B cell (primary cell): ENCODE measurements at regions not wholly inside any gene's neighbourhood (a gene's known extent, or its start where the extent isn't known, plus 50 kb on each side); places are given as distances from the start of the nearest gene placed in this dataset.

Source experiments
- ATAC-seq: fragments of 200-7000 bp; cut with Tn5 transposase; one replicate; pipeline ENCODE4 v1.10.0; 2021; ENCODE audit warnings: low read depth, mild to moderate bottlenecking, moderate number of reproducible peaks, moderate library complexity
- CTCF ChIA-PET: fragments of 350-600 bp; sonication (Branson Sonifier 250); formaldehyde crosslinking; loops from one replicate; lab custom pipeline; 2021; ENCODE audit warnings: antibody characterized with exemption, inconsistent platforms; lab: Charles Lee
- POLR2A ChIA-PET: fragments of 350-600 bp; sonication (Branson Sonifier 250); formaldehyde crosslinking; loops from one replicate; lab custom pipeline; 2021; ENCODE audit warnings: antibody characterized with exemption; lab: Charles Lee
- DNase-seq: peaks from one replicate; pipeline ENCODE4 v3.0.0; 2013
- H2AFZ ChIP-seq: 2 replicates; pipeline ENCODE4 v1.6.1; 2012; ENCODE audit warnings: mild to moderate bottlenecking, low read depth, low read length; ENCODE audit not compliant: insufficient read depth, poor library complexity, severe bottlenecking
- H3K27ac ChIP-seq, 2 donors: 1 replicate in 1 of 2; 2 replicates in 1 of 2; pipeline ENCODE4 v1.5.1; 2012 to 2013; ENCODE audit warnings: low read length in 2 of 2, mild to moderate bottlenecking in 2 of 2, moderate library complexity in 1 of 2
- H3K27me3 ChIP-seq, 4 experiments: fragments of 200-600 bp in 1 of 4; sonication (generic) in 1 of 4; replicated peaks in 1 of 4; 1 replicate in 2 of 4; 2 replicates in 2 of 4; pipeline versions ENCODE4 v1.6.1 to v1.7.0; 2013 to 2016; ENCODE audit warnings: low read length in 3 of 4, mild to moderate bottlenecking in 2 of 4, mixed read lengths in 1 of 4, moderate library complexity in 1 of 4; ENCODE audit not compliant: insufficient read depth in 4 of 4, control insufficient read depth in 3 of 4; ENCODE audit errors: control extremely low read depth in 1 of 4
- H3K36me3 ChIP-seq, 2 experiments: replicated peaks in 1 of 2; 1 replicate in 1 of 2; 2 replicates in 1 of 2; pipeline versions ENCODE4 v1.6.1 to v1.7.1; 2013; ENCODE audit warnings: low read length in 1 of 2; ENCODE audit not compliant: insufficient read depth in 2 of 2, control insufficient read depth in 1 of 2; ENCODE audit errors: control extremely low read depth in 1 of 2, extremely low read depth in 1 of 2
- H3K4me1 ChIP-seq, 2 donors: fragments of 200-600 bp in 1 of 2; sonication (generic) in 1 of 2; 1 replicate in 1 of 2; 2 replicates in 1 of 2; pipeline versions ENCODE4 v1.5.1 to v1.6.1; 2013 to 2017; ENCODE audit warnings: low read length in 2 of 2; ENCODE audit not compliant: control insufficient read depth in 2 of 2, insufficient read depth in 2 of 2
- H3K4me2 ChIP-seq: replicated peaks from 2 replicates; pipeline ENCODE3; 2012; ENCODE audit warnings: mild to moderate bottlenecking, low read depth, low read length; ENCODE audit not compliant: poor library complexity, severe bottlenecking
- H3K4me3 ChIP-seq, 5 experiments: fragments of 200-600 bp in 1 of 5; sonication (generic) in 1 of 5; 1 replicate in 3 of 5; 2 replicates in 2 of 5; pipeline versions ENCODE4 v1.5.1 to v1.7.0; 2011 to 2016; ENCODE audit warnings: low read length in 4 of 5, mild to moderate bottlenecking in 4 of 5, low read depth in 2 of 5, control low read depth in 1 of 5, moderate library complexity in 1 of 5; ENCODE audit not compliant: insufficient read depth in 1 of 5; ENCODE audit errors: control extremely low read depth in 1 of 5, extremely low read depth in 1 of 5
- H3K79me2 ChIP-seq: fragments of 200-600 bp; sonication (generic); one replicate; pipeline ENCODE4 v1.6.0; 2016; ENCODE audit warnings: low read length; ENCODE audit not compliant: control insufficient read depth, insufficient read depth
- H3K9ac ChIP-seq: fragments of 200-600 bp; sonication (generic); 2 replicates; pipeline ENCODE4 v1.6.1; 2017; ENCODE audit warnings: mild to moderate bottlenecking, low read length, moderate library complexity
- H3K9me3 ChIP-seq, 3 donors: one replicate each; pipeline versions ENCODE4 v1.6.1 to v1.7.1; 2013; ENCODE audit warnings: low read length in 2 of 3; ENCODE audit not compliant: control insufficient read depth in 2 of 3, insufficient read depth in 1 of 3; ENCODE audit errors: control extremely low read depth in 1 of 3
- H4K20me1 ChIP-seq: 2 replicates; pipeline ENCODE4 v1.6.0; 2012; ENCODE audit warnings: mild to moderate bottlenecking, low read length; ENCODE audit not compliant: insufficient read depth, control insufficient read depth, poor library complexity, severe bottlenecking
- H3K27ac Mint-ChIP-seq: one replicate; pipeline ENCODE4 v1.8.0; 2021; ENCODE audit warnings: mixed read lengths
- H3K27me3 Mint-ChIP-seq: one replicate; pipeline ENCODE4 v1.8.0; 2021; ENCODE audit warnings: mixed read lengths
- H3K4me1 Mint-ChIP-seq: one replicate; pipeline ENCODE4 v1.8.0; 2021; ENCODE audit warnings: mixed read lengths
- H3K4me3 Mint-ChIP-seq: one replicate; pipeline ENCODE4 v1.8.0; 2021; ENCODE audit warnings: mixed read lengths
- H3K9me3 Mint-ChIP-seq: one replicate; pipeline ENCODE4 v1.8.0; 2022; ENCODE audit warnings: mixed read lengths; ENCODE audit not compliant: insufficient read depth
- EZH2 ChIP-seq: IDR thresholded peaks from 2 replicates; pipeline ENCODE4 v1.6.1; 2012; ENCODE audit warnings: borderline replicate concordance, low read depth, mild to moderate bottlenecking, moderate library complexity, low read length; ENCODE audit not compliant: insufficient read depth, poor library complexity, severe bottlenecking
- WGBS: methylation state at CpG from one replicate; pipeline ENCODE4 v1.1.5; 2013; ENCODE audit warnings: missing lambda C conversion rate; ENCODE audit not compliant: insufficient coverage; 5-methylcytosine and 5-hydroxymethylcytosine counted together
- intact Hi-C: fragments of 100-400 bp; cut with micrococcal nuclease; formaldehyde crosslinking; loops from one replicate; pipeline ENCODE4 v1.10.0; 2022
- TF ChIP-seq, protein P1 (sequence below): fragments of 200-600 bp; IDR thresholded peaks from one replicate; pipeline ENCODE4 v1.8.0; 2022; ENCODE audit warnings: antibody characterized with exemption, mild to moderate bottlenecking

DNA sequence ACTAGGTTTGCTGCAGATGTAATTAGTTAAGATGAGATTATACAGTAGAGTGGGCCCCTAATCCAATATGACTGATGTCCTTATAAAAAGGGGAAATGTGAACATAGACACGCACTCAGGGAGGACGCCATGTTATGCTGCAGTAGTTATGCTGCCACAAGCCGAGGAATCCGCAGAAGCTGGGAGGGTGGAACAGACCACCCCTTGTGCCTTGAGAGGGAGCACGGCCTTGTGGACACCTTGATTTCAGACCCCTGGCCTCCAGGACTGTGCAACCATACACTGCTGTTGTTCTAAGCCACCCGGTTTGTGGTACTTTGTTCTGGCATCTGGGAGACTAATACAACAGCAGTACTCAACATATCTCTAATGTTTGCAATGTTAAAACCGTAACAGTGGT is 57.9 kb upstream of the HIVEP3 start:
- Histone ChIP-seq H3K27me3 (no peaks in the 10 kb centered on the region), H4K20me1 (no peaks in the 10 kb centered on the region), H3K4me2 (no peak overlapping the region), H3K9ac (no peak overlapping the region), H3K36me3 (no peaks in the 10 kb centered on the region), H3K4me1 (no peaks in the 10 kb centered on the region), H2AFZ (no peak overlapping the region), H3K9me3 (no peaks in the 10 kb centered on the region), H3K4me3 (no peak overlapping the region), H3K79me2 (no peaks in the 10 kb centered on the region), H3K27ac (no peak overlapping the region)
- no peak for TF ChIP-seq EZH2
- TF ChIP-seq, protein P1, sequence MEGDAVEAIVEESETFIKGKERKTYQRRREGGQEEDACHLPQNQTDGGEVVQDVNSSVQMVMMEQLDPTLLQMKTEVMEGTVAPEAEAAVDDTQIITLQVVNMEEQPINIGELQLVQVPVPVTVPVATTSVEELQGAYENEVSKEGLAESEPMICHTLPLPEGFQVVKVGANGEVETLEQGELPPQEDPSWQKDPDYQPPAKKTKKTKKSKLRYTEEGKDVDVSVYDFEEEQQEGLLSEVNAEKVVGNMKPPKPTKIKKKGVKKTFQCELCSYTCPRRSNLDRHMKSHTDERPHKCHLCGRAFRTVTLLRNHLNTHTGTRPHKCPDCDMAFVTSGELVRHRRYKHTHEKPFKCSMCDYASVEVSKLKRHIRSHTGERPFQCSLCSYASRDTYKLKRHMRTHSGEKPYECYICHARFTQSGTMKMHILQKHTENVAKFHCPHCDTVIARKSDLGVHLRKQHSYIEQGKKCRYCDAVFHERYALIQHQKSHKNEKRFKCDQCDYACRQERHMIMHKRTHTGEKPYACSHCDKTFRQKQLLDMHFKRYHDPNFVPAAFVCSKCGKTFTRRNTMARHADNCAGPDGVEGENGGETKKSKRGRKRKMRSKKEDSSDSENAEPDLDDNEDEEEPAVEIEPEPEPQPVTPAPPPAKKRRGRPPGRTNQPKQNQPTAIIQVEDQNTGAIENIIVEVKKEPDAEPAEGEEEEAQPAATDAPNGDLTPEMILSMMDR: no peak
- DNase-seq (no peak), ATAC-seq (no peak)
- intact Hi-C loops: no loop called here
- 99% methylated on average over 6 of the region's 7 CpGs for WGBS
- CTCF ChIA-PET: no interaction called here
- H3K4me3 Mint-ChIP-seq: no peak overlapping the region
- peaks cover 9% of the 10 kb centered on the region for H3K27me3 Mint-ChIP-seq
- no peaks in the 10 kb centered on the region for H3K9me3 Mint-ChIP-seq
- POLR2A ChIA-PET: no interaction called here
- H3K4me1 Mint-ChIP-seq: no peaks in the 10 kb centered on the region
- H3K27ac Mint-ChIP-seq: no peak overlapping the region

DNA sequence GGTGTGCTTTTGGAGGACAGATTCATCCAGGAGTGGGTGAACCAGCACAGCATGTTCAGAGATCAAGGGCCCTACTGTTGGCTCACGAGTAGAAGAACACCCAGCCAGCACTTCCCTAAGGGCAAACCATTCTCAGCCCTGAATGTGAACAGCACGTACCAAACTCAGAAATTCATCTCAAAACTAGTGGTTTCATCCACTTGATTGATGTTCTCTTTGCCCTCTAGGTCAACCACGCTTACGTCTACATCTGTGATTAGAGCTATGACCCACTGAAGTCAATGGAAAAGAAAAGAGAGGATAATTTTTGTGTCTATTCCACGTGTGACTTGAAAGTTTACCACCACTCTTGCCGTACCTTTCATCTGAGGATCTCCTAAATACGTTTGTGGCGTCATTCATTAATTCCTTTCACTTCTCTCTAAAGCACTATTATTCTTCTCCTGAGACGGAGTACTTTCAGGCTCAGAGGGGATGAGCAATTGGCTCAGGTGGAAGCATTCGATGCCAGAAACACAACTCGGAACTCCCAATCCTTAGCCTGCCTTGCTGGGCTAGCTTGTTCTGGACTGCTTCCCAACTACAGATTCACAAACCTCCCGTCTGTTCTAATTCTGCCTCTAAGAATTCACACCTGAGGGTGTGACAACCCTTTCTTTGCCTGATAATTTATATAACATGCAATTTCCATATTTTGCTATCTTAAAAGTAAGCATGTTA is 57.3 kb upstream of the HIVEP3 start:
- no peaks in the 10 kb centered on the region for H3K36me3 ChIP-seq
- H3K9me3 ChIP-seq: no peaks in the 10 kb centered on the region
- Mint-ChIP-seq H3K4me1 (no peaks in the 10 kb centered on the region), H3K27ac (no peak overlapping the region), H3K27me3 (peaks cover 8% of the 10 kb centered on the region), H3K4me3 (no peak overlapping the region), H3K9me3 (no peaks in the 10 kb centered on the region)
- H3K9ac ChIP-seq: no peak overlapping the region
- 93% methylated on average over 6 of the region's 12 CpGs for WGBS
- no peak overlapping the region for H3K4me2 ChIP-seq
- H2AFZ ChIP-seq: no peak overlapping the region
- CTCF ChIA-PET: no interaction called here
- DNase-seq (no peak), ATAC-seq (no peak)
- no peak overlapping the region for H3K27ac ChIP-seq
- intact Hi-C loops: no loop called here
- H3K4me1 ChIP-seq: no peaks in the 10 kb centered on the region
- H3K79me2 ChIP-seq: no peaks in the 10 kb centered on the region
- no peak overlapping the region for H3K4me3 ChIP-seq
- POLR2A ChIA-PET: no interaction called here
- H3K27me3 ChIP-seq: no peaks in the 10 kb centered on the region
- no peaks in the 10 kb centered on the region for H4K20me1 ChIP-seq
- TF ChIP-seq, protein P1: no peak
- no peak for TF ChIP-seq EZH2
